ENCODE measurements at regions not wholly inside any gene's neighbourhood (a gene's known extent, or its start where the extent isn't known, plus 50 kb on each side); places are given as distances from the start of the nearest gene placed in this dataset.

DNA sequence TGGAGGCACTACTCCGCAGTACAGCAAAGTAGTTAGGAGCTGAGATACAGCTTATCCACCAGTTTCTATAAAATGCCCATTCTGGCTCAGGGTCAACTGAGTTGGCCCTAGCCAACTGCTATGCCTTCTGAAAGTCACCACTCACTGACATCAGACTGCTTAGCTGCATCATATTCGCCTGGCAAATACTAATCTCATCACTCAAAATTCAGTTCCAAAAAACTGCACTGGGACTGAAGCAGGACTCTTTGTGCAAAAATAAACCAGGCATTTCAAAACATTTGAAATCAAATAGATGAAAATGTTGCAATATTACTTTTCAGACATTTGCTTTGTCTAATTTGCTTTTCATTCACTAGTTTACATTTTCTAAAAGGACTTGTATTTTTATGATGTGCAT lies 230.0 kb downstream of the ALDH8A1 start:
- no peak for DNase-seq (ENCODE audit: low read depth in 1 of 2, low spot score in 1 of 2)

DNA sequence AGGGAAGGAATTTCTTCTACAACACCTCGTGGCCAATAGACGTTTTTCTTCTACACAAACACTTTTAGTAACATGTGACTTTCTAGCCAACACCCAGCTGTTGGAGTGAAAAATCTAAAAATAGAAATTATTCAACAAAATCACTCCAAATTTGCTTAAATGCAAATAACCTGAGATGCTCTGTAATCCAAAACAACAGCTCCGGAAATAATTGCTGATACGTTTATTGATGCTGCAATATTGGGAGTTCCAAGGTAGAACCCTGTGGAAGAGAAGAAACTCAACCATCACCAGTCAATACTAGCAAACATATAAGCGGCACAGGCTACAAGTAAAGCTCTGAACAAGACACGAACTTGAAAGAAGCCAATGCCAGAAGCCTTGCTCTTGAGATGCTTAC lies 230.6 kb downstream of the ALDH8A1 start:
- no peak for DNase-seq (ENCODE audit: low read depth in 1 of 2, low spot score in 1 of 2)

DNA sequence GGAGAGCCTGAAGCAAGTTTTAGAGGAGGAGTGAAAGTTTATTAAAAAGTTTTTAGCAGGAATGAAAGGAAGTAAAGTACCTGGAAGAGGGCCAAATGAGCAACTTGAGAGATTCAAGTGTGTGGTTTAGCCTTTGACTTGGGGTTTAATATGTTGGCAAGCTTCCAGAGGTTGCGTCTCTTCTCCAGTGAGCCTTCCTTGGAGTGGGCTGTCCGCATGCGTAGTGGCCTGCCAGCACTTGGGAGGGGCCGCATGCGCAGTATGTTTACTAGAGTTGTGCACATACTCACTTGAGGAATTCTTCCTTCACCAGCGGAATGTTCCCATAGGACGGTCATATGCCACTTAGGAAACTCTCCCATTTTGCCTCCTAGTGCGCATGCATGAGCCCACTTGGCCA lies 235.2 kb downstream of the ALDH8A1 start:
- DNase-seq (ENCODE audit: low read depth in 1 of 2, low spot score in 1 of 2) = no peak

DNA sequence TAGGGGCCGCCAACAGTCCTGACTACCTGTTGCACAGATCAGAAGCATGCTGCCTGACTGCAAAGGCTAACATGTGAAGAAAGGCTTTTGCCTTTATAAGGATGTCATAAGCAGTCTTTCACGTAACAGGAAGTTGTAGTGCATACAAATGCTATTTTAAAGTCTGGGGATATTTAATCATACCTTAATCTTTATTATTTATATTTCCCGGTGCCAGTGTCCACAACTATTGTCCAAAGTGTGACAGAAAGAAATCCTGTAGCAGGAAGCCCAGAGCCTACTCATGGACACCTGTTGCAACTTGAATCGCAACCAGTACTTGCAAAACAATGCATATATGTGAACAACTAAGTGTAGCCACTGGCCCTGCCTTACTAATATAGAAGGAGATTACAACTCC lies 235.8 kb downstream of the ALDH8A1 start:
- no peak for DNase-seq (ENCODE audit: low read depth in 1 of 2, low spot score in 1 of 2)

DNA sequence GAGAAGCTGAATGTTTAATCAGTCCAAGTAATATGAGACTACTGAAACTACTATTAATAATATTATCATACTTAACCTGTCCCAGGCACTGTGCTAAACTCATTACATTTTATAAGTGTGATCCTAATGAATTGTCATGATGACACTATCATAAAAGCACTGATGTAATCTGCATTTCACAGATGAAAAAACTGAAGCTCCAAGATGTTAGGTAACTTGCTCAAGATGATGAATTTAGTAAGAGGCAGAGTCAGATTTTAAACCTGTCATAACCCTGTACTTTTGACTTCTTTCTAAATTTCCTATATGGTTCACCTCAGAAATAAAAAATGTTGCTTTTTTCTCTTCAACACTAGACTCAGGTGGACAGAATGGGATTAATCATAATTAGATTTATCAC lies 237.6 kb downstream of the ALDH8A1 start:
- no peak for DNase-seq (ENCODE audit: low read depth in 1 of 2, low spot score in 1 of 2)

DNA sequence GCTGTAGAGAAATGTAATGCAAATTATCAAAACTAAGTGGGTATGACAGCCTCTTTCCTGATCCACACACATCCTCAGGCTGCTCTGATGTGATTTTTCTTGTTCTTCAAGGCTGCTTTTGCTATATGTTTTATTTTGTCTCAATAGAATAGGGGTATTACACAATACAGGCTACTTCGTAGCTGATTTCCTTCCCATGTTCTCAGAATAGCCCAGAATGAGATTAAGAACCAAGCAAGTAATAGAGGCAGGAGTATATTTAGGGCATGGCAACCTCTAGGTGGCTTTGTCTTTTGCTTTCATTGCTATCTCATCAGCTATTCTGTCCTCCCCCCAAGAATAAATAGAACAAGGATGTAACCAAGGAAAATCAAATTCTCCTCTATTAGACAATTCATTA lies 241.8 kb downstream of the ALDH8A1 start:
- no peak for DNase-seq (ENCODE audit: low read depth in 1 of 2, low spot score in 1 of 2)

DNA sequence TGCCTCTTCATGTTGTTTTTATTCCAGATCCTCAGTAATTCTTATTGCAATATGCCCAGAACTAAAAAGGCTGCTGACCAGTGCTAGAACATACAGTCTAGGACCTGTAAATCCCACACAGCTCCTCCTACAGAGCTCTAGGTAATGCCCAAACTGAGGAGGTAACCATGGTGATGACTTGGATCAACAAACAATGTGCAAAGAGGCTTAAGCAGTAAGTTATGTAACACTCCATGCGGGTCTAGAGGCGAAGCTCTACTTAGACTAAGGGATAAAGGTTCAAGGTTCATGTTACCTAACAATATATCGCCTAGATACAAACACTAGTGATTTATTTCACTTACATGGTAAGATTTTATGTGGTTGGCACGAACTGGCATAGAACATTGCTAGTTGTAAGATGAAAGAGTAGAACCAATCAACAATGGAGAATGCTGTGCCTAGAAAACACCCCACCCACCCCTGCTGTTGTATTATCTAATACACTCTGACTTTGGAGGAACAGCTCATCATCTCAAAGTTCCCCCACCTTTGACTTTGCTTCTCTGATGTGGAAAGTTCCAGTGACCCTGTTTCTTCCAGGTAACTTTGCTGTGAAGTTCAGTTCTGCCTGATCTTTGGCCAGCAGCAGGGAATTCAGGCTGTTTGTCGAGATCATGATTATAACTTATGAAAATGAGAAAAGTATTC lies 242.4 kb downstream of the ALDH8A1 start:
- no peak for DNase-seq (ENCODE audit: low read depth in 1 of 2, low spot score in 1 of 2)

DNA sequence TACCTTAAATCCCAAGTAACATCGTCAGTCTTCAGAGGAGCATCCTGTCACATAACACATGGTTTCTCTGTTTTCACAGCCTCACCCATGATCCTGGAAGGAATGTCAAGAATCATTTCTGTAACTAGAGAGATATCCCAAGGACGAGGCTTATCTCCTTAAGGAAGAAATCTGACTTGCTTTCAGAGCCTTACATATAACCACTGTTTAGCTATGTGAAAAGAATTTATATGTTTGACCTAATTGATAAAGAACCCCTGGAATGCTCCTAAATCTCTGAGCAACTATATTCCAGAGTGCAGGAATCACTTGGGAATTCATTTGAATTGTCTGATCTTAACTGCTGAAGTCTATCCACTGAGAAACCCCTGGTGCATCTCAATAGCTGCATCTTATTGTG lies 243.1 kb downstream of the ALDH8A1 start:
- DNase-seq (ENCODE audit: low read depth in 1 of 2, low spot score in 1 of 2) = no peak

DNA sequence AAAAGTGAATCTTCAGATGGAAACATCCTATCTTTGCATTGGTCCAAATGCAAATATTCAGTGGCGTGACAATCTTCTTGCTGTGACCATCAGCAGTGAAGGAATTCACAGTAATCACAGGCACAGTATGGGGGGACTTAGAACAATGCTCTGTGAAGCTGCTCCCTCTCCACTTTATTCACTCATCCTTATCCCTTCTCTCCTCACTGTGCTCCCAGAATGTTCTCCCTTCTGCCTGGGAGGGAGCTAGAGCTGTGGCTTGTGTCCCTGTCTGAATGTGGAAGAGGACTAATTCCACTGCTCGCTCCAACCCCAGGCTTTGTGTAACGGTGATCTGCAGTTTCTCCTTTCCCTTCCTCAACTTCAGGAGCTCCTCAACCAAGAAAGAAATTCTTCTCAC lies 243.7 kb downstream of the ALDH8A1 start:
- no peak for DNase-seq (ENCODE audit: low read depth in 1 of 2, low spot score in 1 of 2)

DNA sequence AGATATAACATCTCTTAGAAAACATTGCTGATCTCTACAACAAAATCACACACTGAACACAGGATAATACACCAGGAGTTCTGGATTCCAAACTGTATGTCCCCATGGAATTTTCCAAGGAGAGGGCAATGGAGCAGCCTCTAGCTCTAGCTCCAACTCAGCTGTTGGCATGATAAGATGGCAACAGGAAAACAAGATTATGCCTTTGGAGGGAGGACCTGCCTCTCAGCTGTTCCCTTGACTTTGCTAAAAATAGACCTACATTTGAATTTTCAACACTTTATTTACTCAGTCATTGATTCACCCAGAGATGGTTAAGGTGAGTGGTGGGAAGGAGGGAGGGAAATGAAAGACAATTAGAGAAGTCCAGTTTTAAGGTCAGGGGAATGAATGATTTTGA lies 246.7 kb downstream of the ALDH8A1 start:
- DNase-seq (ENCODE audit: low read depth in 1 of 2, low spot score in 1 of 2) = no peak

DNA sequence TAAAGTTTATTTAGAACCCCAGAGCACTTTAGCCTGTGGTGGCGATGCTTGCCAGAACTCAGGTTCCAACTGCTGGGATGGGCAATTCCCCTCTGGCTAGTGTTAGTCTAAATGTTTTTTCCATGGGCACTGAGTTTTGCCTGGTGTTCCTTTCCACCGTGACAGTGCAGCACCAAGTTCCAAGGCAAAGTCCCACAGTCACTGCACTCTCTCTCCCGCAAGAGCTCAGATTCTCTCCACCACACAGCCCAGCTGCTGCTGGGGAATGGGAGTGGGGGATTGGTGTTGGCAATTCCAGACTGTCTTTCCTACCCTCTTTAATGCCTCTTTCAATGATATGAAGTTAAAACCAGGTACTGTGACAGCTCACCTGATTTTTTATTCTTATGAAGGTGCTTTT lies 247.6 kb downstream of the ALDH8A1 start:
- no peak for DNase-seq (ENCODE audit: low read depth in 1 of 2, low spot score in 1 of 2)

DNA sequence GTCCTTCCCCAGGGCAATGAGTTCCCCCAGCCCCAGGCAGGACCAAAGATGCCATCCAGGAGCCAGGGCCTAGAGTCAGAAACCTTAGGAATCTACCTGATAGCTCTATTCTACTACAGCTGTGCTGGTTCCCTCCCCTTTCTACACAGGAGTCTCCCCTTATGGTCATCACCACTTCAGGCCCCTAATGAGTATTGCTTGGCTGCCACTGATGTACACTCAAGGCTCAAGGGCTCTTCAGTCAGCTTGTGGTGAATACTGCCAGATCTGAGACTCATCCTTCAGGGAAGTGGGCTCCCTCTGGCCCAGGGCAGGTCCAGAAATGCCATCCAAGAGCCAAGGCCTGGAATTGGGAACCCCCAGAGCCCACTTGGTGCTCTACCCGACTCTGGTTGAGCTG lies 248.6 kb downstream of the ALDH8A1 start:
- DNase-seq (ENCODE audit: low read depth in 1 of 2, low spot score in 1 of 2) = no peak

DNA sequence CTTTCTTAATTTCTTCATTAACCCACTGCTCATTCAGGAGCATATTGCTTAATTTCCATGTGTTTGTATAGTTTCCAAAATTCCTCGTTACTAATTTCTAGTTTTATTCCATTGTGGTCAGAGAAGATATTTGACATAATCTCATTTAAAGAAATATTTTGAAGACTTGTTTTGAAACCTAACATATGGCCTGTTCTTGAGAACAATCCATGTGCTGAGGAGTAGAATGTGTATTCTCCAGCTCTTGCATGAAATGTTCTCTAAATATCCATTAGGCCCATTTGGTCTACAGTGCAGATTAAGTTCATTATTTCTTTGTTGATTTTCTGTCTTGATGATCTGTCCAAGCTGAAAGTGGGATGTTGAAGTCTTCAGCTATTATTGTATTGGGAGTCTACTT lies 251.7 kb downstream of the ALDH8A1 start:
- no peak for DNase-seq (ENCODE audit: low read depth in 1 of 2, low spot score in 1 of 2)

DNA sequence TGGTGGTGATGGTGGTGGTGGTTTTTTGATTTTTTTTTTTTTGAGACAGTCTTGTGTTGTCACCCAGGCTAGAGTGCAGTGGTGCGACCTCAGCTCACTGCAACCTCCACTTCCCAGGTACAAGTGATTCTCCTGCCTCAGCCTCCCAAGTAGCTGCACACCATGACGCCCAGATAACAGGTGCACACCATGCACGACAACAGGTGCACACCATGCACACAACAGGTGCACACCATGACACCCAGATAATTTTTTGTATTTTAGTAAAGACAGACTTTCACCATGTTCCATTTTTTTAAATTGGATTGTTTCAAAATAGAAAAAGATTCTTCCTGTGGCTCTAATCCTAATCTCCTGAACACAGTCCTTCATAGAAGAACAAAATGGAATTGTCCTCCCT lies 257.9 kb downstream of the ALDH8A1 start:
- no peak for DNase-seq (ENCODE audit: low read depth in 1 of 2, low spot score in 1 of 2)

DNA sequence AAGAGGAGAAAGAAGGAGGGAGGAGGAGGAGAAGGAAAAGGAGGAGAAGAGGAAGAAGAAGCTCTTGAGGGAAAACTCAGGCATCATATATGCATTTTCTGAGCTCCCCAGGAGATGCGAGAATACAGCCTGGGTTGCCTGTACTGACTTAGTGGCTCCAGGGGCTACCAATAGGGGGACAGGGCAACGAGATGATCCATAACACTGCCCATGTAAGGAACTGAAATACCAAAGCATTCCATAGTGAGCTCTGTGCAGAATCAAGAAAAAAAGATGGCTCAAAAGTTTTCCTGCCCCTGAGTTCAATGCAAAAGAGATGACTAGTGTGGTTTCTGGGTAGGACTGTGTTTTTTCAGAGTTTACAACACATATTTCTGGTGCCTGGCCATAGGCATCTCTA lies 258.7 kb downstream of the ALDH8A1 start:
- no peak for DNase-seq (ENCODE audit: low read depth in 1 of 2, low spot score in 1 of 2)

DNA sequence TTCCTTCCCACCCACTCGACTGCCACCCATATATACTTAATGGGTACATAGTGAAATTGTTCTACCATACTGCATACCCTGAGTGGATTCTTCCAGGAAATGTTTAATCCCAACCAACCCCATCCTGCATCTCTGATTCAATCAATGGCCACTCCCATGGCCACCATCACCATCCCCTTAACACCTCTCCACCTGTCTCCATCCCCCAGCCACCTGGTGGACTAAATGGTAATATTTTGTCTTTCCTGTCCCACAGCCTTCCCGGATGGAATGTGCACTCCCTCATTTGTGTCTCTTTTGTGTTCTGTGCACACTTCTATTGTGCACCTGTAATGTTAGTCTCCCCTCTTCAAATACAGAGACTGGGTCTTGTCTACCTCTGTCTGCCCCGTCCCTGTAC lies 259.9 kb downstream of the ALDH8A1 start:
- no peak for DNase-seq (ENCODE audit: low read depth in 1 of 2, low spot score in 1 of 2)

DNA sequence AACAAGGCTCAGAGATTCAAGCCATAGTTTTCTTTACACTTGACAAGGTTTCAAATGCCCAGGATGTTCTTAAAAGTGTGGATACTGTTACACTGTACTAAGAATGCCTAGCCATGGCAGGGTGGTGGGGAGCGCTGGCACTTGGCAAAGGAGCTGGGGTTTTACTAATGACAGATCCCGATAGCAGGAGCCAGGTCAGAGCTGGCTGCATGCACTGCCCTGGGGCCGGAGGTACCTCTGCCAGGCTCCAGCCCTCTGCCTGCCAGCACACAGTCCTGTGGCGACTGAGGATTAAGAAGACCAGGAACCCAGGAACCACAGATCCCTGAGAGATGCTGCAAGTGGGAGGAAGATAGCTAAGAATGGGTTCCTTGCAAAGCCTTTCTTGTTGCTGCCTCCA lies 260.3 kb downstream of the ALDH8A1 start:
- DNase-seq (ENCODE audit: low read depth in 1 of 2, low spot score in 1 of 2) = no peak

DNA sequence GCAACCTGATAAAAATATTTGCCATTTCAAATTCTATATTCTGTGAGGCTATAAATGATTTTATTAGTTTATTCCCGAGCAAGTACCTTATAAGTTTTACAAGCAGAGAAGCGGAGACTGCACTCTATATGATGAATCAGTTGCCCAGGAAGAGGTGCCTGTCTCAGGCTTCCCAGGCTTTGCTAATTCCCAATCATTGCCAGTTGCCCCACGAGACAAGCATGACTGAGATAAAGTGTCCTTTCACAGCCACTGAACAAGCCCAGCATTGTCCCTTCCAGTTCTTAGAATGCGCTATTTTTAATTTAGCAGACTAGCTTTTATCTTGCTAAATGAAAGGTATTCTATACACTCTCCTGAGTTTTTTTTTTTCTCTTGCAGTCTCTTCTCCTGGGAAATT lies 260.7 kb downstream of the ALDH8A1 start:
- DNase-seq (ENCODE audit: low read depth in 1 of 2, low spot score in 1 of 2) = no peak

DNA sequence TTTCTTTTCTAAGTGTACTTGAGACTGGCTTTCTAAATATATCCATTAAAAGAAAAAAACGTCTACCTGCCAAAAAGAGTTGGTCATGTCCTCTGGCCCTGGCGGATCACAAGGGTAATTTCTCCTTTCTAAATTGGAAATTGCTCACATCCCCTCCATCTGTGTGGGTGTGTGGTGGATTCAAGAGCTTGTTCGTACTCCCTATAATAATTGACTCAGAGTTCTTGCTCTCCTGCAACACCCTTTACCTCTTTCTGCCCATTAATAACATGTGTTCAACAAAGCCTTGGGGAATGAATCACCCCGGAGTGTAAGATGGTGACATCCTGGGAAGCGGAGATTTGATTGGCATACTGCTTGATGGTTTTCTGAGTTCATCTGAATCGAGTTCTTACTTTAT lies 263.8 kb downstream of the ALDH8A1 start:
- DNase-seq (ENCODE audit: low read depth in 1 of 2, low spot score in 1 of 2) = no peak

DNA sequence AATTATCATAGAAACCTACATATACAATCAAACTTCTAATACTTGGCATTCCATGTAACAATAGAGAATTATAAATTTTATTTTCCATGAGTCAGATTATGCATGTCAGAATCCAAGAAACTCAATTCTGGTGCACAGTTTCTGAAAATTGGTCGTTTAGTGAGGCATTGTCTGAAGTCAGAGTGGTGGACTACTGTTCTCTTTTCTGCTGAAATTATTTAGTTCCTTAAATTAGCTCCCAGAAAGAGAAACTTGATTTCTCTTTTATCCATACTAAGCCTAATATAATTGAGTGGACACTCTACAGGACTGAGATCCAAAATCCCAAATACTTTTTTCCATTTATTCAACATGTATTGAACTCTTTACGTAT lies 265.5 kb downstream of the ALDH8A1 start:
- DNase-seq (ENCODE audit: low read depth in 1 of 2, low spot score in 1 of 2) = no peak

DNA sequence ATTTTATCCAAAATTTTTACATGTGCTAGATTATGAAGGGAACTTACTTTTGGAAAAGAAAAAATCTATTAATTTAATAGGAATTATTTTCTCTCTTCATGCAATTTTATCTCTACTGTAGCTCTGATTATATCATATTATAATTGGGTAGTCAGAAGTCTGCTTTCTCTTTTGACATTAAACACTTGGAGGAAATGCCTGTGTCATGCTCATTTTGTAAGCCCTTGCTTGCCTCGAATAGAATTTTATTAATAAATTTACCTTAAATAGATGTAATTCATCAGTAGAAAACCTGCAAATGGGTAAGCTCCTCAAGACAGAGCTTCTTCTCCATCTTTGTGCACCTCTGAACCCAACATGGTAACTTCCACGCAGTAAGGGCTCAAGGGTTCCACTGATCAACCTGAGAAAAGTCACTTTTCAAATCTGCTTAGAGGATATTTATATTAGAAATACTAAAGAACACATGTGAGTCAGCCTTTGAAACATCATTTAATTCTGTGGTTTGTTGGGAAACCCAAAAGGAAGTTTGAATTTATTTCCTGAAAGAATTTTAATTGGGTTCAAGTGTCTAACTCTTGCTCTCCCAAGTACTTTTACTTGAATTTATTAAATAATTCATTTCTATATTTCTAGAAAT lies 266.0 kb downstream of the ALDH8A1 start:
- DNase-seq (ENCODE audit: low read depth in 1 of 2, low spot score in 1 of 2) = no peak

DNA sequence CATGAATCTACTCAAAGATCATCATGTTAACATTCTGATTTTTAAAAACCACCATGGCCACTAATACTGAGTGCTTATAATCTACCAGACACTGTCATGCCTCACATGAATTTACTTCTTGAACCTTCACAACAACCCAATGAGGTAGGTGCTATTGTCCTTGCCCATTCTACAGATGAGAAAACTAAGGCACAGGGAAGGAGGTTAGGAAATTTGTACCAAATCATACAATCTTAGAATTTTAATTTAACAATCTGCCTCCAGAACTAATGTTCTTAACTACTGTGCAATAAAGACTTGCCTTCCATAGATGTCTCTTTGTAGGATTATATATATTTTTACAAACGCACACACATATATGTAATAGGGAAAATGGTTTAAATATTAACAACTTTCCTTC lies 269.5 kb downstream of the ALDH8A1 start:
- DNase-seq (ENCODE audit: low read depth in 1 of 2, low spot score in 1 of 2) = no peak

DNA sequence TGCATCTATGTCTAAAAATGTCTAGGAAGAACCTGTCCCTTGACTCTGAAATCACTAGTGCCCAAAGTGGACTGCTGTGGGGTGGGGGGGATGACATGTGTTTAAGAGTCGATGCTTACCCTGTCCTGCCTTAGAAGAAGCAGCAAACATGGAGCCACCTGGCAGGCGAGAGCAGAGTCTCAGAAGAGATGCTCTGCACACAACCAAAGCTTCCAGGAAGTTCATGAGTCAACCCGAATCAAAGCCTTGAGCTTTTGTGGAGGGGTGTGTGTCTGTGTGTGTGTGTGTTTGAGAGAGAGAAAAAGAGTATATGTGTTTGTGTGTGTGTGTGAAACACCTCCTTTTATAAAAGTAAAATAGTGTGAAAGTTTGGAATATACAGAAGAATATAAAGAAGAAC lies 269.9 kb downstream of the ALDH8A1 start:
- DNase-seq (ENCODE audit: low read depth in 1 of 2, low spot score in 1 of 2) = no peak
